SK-N-SH treated with all-trans-retinoic acid at 6 μM for 48 hours (cell line): ENCODE measurements at regions not wholly inside any gene's neighbourhood (a gene's known extent, or its start where the extent isn't known, plus 50 kb on each side); places are given as distances from the start of the nearest gene placed in this dataset.
"Not testable (repeated sequence)": the region's sequence is repeated elsewhere in the genome, so short reads cannot be mapped to it uniquely, and the experiment has no call there.

ENCODE experiments used
- ATAC-seq: fragments of 200-7000 bp; cut with Tn5 transposase; 3 replicates; pipeline ENCODE4 v1.9.1; 2020; ENCODE audit warnings: mild to moderate bottlenecking, moderate library complexity
- ARNTL ChIP-seq: fragments of 450-650 bp; formaldehyde crosslinking; IDR thresholded peaks from 2 replicates; pipeline ENCODE4 v1.5.0; 2020; ENCODE audit warnings: low read depth, mild to moderate bottlenecking, moderate library complexity, borderline replicate concordance
- CREB5 ChIP-seq: fragments of 250-450 bp; sonication (Bioruptor Pico); IDR thresholded peaks from 2 replicates; pipeline ENCODE4 v1.5.1; 2020; ENCODE audit warnings: low read depth, mild to moderate bottlenecking, moderate library complexity
- CSDC2 ChIP-seq: fragments of 250-450 bp; sonication (Bioruptor Pico); IDR thresholded peaks from 2 replicates; pipeline ENCODE4 v1.5.0; 2020; ENCODE audit warnings: mild to moderate bottlenecking, moderate library complexity
- CSRNP3 ChIP-seq: fragments of 250-450 bp; sonication (Bioruptor Pico); IDR thresholded peaks from 2 replicates; pipeline ENCODE4 v1.5.1; 2021; ENCODE audit warnings: mild to moderate bottlenecking, moderate library complexity
- ESRRG ChIP-seq: fragments of 250-450 bp; sonication (Bioruptor Pico); IDR thresholded peaks from 2 replicates; pipeline ENCODE4 v1.6.1; 2021; ENCODE audit warnings: mild to moderate bottlenecking
- GLIS3 ChIP-seq: fragments of 250-450 bp; sonication (Bioruptor Pico); IDR thresholded peaks from 2 replicates; pipeline ENCODE4 v1.5.0; 2020; ENCODE audit warnings: mild to moderate bottlenecking, moderate library complexity
- ISL1 ChIP-seq: fragments of 250-450 bp; sonication (Bioruptor Pico); IDR thresholded peaks from 2 replicates; pipeline ENCODE4 v2.1.2; 2022; ENCODE audit warnings: mild to moderate bottlenecking, moderate library complexity
- OSR1 ChIP-seq: fragments of 250-450 bp; sonication (Bioruptor Pico); IDR thresholded peaks from 2 replicates; pipeline ENCODE4 v1.8.0; 2022; ENCODE audit warnings: moderate library complexity, mild to moderate bottlenecking, inconsistent platforms
- PATZ1 ChIP-seq: fragments of 250-450 bp; sonication (Bioruptor Pico); IDR thresholded peaks from 2 replicates; pipeline ENCODE4 v1.8.0; 2020; ENCODE audit warnings: mild to moderate bottlenecking, moderate library complexity, borderline replicate concordance
- POU6F1 ChIP-seq: fragments of 250-450 bp; sonication (Bioruptor Pico); IDR thresholded peaks from 2 replicates; pipeline ENCODE4 v1.8.0; 2021; ENCODE audit warnings: low read depth, mild to moderate bottlenecking, moderate library complexity, borderline replicate concordance
- PPARA ChIP-seq: fragments of 250-450 bp; sonication (Bioruptor Pico); IDR thresholded peaks from 2 replicates; pipeline ENCODE4 v1.5.0; 2020; ENCODE audit warnings: mild to moderate bottlenecking, borderline replicate concordance
- RARB ChIP-seq: fragments of 250-450 bp; sonication (Bioruptor Pico); IDR thresholded peaks from 2 replicates; pipeline ENCODE4 v1.8.0; 2021; ENCODE audit warnings: mild to moderate bottlenecking, moderate library complexity
- TCF4 ChIP-seq: fragments of 250-450 bp; sonication (Bioruptor Pico); IDR thresholded peaks from 2 replicates; pipeline ENCODE4 v1.8.0; 2021; ENCODE audit warnings: mild to moderate bottlenecking, moderate library complexity, borderline replicate concordance
- TOX ChIP-seq: fragments of 250-450 bp; sonication (Bioruptor Pico); IDR thresholded peaks from 2 replicates; pipeline ENCODE4 v1.8.0; 2021; ENCODE audit warnings: mild to moderate bottlenecking, moderate library complexity, borderline replicate concordance
- TSHZ2 ChIP-seq: fragments of 250-450 bp; sonication (Bioruptor Pico); IDR thresholded peaks from 2 replicates; pipeline ENCODE4 v1.5.0; 2020; ENCODE audit warnings: mild to moderate bottlenecking, moderate library complexity
- ZC3H10 ChIP-seq: fragments of 250-450 bp; sonication (Bioruptor Pico); IDR thresholded peaks from 2 replicates; pipeline ENCODE4 v1.5.1; 2021; ENCODE audit warnings: mild to moderate bottlenecking, moderate library complexity
- ZFP3 ChIP-seq: fragments of 250-450 bp; sonication (Bioruptor Pico); IDR thresholded peaks from 2 replicates; pipeline ENCODE4 v1.5.0; 2020; ENCODE audit warnings: mild to moderate bottlenecking, moderate library complexity
- ZNF565 ChIP-seq: fragments of 450-650 bp; formaldehyde crosslinking; conservative IDR thresholded peaks from 2 replicates; pipeline ENCODE4 v1.5.0; 2020; ENCODE audit warnings: low read depth, mild to moderate bottlenecking, moderate library complexity
- ZNF70 ChIP-seq: fragments of 450-650 bp; formaldehyde crosslinking; IDR thresholded peaks from 2 replicates; pipeline ENCODE4 v1.5.0; 2020; ENCODE audit warnings: mild to moderate bottlenecking, moderate library complexity
- ZNF8 ChIP-seq: fragments of 450-650 bp; formaldehyde crosslinking; IDR thresholded peaks from 2 replicates; pipeline ENCODE4 v1.5.0; 2020; ENCODE audit warnings: mild to moderate bottlenecking, moderate library complexity

- no peak for ATAC-seq
- TF ChIP-seq TOX (CRISPR knock-in tag) = no peak
- TF ChIP-seq GLIS3 (CRISPR knock-in tag) = no peak
- TF ChIP-seq OSR1 (CRISPR knock-in tag) = no peak
- no peak for TF ChIP-seq ZNF70 (CRISPR knock-in tag)
- no peak for TF ChIP-seq TSHZ2 (CRISPR knock-in tag)
- no peak for TF ChIP-seq ZNF565
- TF ChIP-seq POU6F1 (CRISPR knock-in tag) = no peak
- TF ChIP-seq ZFP3 = no peak
- TF ChIP-seq CSRNP3 = no peak
- TF ChIP-seq RARB (CRISPR knock-in tag) = no peak
- no peak for TF ChIP-seq PPARA (CRISPR knock-in tag)
- no peak for TF ChIP-seq ZC3H10 (CRISPR knock-in tag)
- TF ChIP-seq ARNTL (CRISPR knock-in tag) = no peak
- no peak for TF ChIP-seq CREB5 (CRISPR knock-in tag)
- TF ChIP-seq TCF4 (CRISPR knock-in tag) = no peak
- TF ChIP-seq CSDC2 (CRISPR knock-in tag) = no peak
- no peak for TF ChIP-seq ESRRG (CRISPR knock-in tag)
- no peak for TF ChIP-seq PATZ1 (CRISPR knock-in tag)
- TF ChIP-seq ZNF8 = no peak
- TF ChIP-seq, all 23 proteins: peak for 0
Measured at GRCh38 chr10:45544191-45544590, 128.4 kb downstream of the ZFAND4 start.

- not testable (repeated sequence) for ATAC-seq
Measured at GRCh38 chr10:45541032-45541431, 131.5 kb downstream of the ZFAND4 start.

- not testable (repeated sequence) for ATAC-seq
Measured at GRCh38 chr10:45540589-45540988, 132.0 kb downstream of the ZFAND4 start.

GRCh38 chr10:45539569-45539968, 133.0 kb downstream of the ZFAND4 start:
- ATAC-seq = not testable (repeated sequence)

- ATAC-seq = no peak
- TF ChIP-seq TOX (CRISPR knock-in tag) (no peak), ARNTL (CRISPR knock-in tag) (no peak), GLIS3 (CRISPR knock-in tag) (no peak), ZNF70 (CRISPR knock-in tag) (no peak), TSHZ2 (CRISPR knock-in tag) (no peak), ESRRG (CRISPR knock-in tag) (no peak), ISL1 (CRISPR knock-in tag) (no peak), CREB5 (CRISPR knock-in tag) (no peak), ZC3H10 (CRISPR knock-in tag) (no peak), RARB (CRISPR knock-in tag) (no peak), ZFP3 (no peak)
Measured at GRCh38 chr10:45534572-45534971, 138.0 kb downstream of the ZFAND4 start.
